Heart right ventricle (tissue), 16 donors: ENCODE measurements at regions not wholly inside any gene's neighbourhood (a gene's known extent, or its start where the extent isn't known, plus 50 kb on each side); places are given as distances from the start of the nearest gene placed in this dataset.

ENCODE experiments used
- ATAC-seq, 8 donors: fragments of 200-7000 bp; cut with Tn5 transposase; one replicate each; pipeline ENCODE4 v1.9.1; 2020; ENCODE audit warnings: mild to moderate bottlenecking in 8 of 8, moderate library complexity in 8 of 8, moderate number of reproducible peaks in 1 of 8
- DNase-seq, 2 donors: peaks; one replicate each; pipeline ENCODE4 v3.0.0-alpha.2; 2020
- H3K27ac ChIP-seq, 10 donors: fragments of 200-600 bp; sonication (generic) in 2 of 10; one replicate each; pipeline versions ENCODE4 v1.5.0 to v1.8.0; 2020 to 2022; ENCODE audit warnings: mild to moderate bottlenecking in 3 of 10
- H3K27me3 ChIP-seq, 7 donors: fragments of 200-600 bp; one replicate each; pipeline ENCODE4 v1.8.0; 2021 to 2022; ENCODE audit warnings: mild to moderate bottlenecking in 2 of 7
- H3K36me3 ChIP-seq, 9 donors: fragments of 200-600 bp; sonication (generic) in 1 of 9; one replicate each; pipeline versions ENCODE4 v1.5.0 to v1.8.0; 2020 to 2022; ENCODE audit warnings: mild to moderate bottlenecking in 2 of 9
- H3K4me1 ChIP-seq, 9 donors: fragments of 200-600 bp; sonication (generic) in 1 of 9; one replicate each; pipeline versions ENCODE4 v1.5.0 to v1.8.0; 2020 to 2022; ENCODE audit warnings: mild to moderate bottlenecking in 4 of 9
- H3K4me3 ChIP-seq, 10 donors: fragments of 200-600 bp; sonication (generic) in 2 of 10; one replicate each; pipeline versions ENCODE4 v1.5.0 to v1.8.0; 2020 to 2022; ENCODE audit warnings: mild to moderate bottlenecking in 7 of 10, moderate library complexity in 2 of 10
- H3K9me3 ChIP-seq, 11 donors: fragments of 200-600 bp in 10 of 11; sonication (generic) in 2 of 11; one replicate each; pipeline versions ENCODE4 v1.5.0 to v1.8.0; 2013 to 2022; ENCODE audit warnings: mild to moderate bottlenecking in 2 of 11, control low read depth in 1 of 11, moderate library complexity in 1 of 11
- WGBS, 2 donors: extraction: QIAGEN DNeasy Blood & Tissue Kit; methylation state at CpG; one replicate each; pipeline ENCODE4 v1.1.7; 2013; ENCODE audit warnings: inconsistent platforms in 1 of 2; 5-methylcytosine and 5-hydroxymethylcytosine counted together
- intact Hi-C, 10 donors: fragments of 100-400 bp; cut with DNase I; formaldehyde crosslinking; loops; one replicate each; pipeline versions ENCODE4 v1.11.1 to v1.14.2; 2022
- TF ChIP-seq, protein P1 (sequence below), 9 donors: fragments of 200-600 bp; sonication (generic) in 2 of 9; IDR thresholded peaks; one replicate each; pipeline versions ENCODE4 v1.5.0 to v1.8.0; 2021 to 2022; ENCODE audit warnings: antibody characterized with exemption in 9 of 9, mild to moderate bottlenecking in 5 of 9, moderate library complexity in 1 of 9
- donor health status: Arrhythmogenic right ventricular cardiomyopathy.
- donor health status: ischemic (EF 13 %, LVEDD 7.1; RV severe dilation, severe dysfunction).
- donor health status: healthy with polysubstance abuse.
- donor health status: DM: no; HTN: yes; CAD: no.
- donor health status: DM: no; HTN: no; CAD: no.
- donor health status: ischemic (EF 25% LVEDD 6.9; RV normal size, moderate dysfunction).
- donor health status: ischemic (EF 25% LVEDD 5.7; RV mildly dilated, moderate dysfunction).
- donor health status: healthy.
- donor health status: DM: yes; HTN: yes; CAD: no.
- donor health status: Ischemic cardiomyopathy.
- donor health status: ischemic (EF 35%, LVEDD 5.7; RV mildly dilated, moderate dysfunction).
- donor health status: nonischemic (EF 11% LVEDD 7.7; RV severe dilation, severe dysfunction).
- donor health status: DM: yes; HTN: yes; CAD: no.
- donor health status: PGD.
- donor health status: ischemic (EF 29% LVEDD 5.4; RV normal size, mild dysfunction).
- donor health status: nonischemic (EF 23%, LVEDD 6.1; RV moderate dilation, normal function).

- no peaks in the 10 kb centered on the region for H3K36me3 ChIP-seq
- TF ChIP-seq, protein P1, sequence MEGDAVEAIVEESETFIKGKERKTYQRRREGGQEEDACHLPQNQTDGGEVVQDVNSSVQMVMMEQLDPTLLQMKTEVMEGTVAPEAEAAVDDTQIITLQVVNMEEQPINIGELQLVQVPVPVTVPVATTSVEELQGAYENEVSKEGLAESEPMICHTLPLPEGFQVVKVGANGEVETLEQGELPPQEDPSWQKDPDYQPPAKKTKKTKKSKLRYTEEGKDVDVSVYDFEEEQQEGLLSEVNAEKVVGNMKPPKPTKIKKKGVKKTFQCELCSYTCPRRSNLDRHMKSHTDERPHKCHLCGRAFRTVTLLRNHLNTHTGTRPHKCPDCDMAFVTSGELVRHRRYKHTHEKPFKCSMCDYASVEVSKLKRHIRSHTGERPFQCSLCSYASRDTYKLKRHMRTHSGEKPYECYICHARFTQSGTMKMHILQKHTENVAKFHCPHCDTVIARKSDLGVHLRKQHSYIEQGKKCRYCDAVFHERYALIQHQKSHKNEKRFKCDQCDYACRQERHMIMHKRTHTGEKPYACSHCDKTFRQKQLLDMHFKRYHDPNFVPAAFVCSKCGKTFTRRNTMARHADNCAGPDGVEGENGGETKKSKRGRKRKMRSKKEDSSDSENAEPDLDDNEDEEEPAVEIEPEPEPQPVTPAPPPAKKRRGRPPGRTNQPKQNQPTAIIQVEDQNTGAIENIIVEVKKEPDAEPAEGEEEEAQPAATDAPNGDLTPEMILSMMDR (IDR thresholded peaks at IDR 0.05) = no peak
- no peak overlapping the region for H3K27ac ChIP-seq
- intact Hi-C loops = no loop called here
- no peaks in the 10 kb centered on the region for H3K27me3 ChIP-seq
- no peak overlapping the region for H3K4me3 ChIP-seq
- H3K9me3 ChIP-seq = peaks cover 0 to 17% (median 0%) of the 10 kb centered on the region in 11 donors
- H3K4me1 ChIP-seq = no peaks in the 10 kb centered on the region
- no peak for ATAC-seq
- DNase-seq = no peak
Observed at GRCh38 chr3:59143447-59143846, 93.6 kb upstream of the CFAP20DC start.

DNA sequence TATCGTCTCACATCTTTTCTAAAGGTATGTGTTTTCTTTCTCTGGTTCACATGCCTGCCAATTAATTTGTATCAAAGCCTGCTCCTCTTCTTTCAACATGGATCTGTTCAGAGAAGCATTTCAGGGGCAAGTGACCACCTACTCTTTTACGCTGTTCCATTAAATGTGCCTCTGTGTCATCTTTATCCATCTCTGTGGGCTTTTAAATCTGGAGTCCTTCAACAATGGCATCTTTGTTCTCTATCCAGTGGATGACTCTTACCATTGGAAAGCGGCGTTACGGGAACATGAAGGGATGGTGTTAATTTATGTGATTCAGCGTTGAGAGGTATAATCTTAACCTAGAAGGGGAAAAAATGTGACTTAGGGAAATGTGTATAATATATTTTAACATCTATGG lies 92.7 kb upstream of the CFAP20DC start:
- ATAC-seq (no peak), DNase-seq (no peak)
- H3K27ac ChIP-seq = no peak overlapping the region
- peaks cover 0 to 8% (median 0%) of the 10 kb centered on the region in 11 donors for H3K9me3 ChIP-seq
- no peak overlapping the region for H3K4me3 ChIP-seq
- H3K4me1 ChIP-seq = no peaks in the 10 kb centered on the region
- no peaks in the 10 kb centered on the region for H3K27me3 ChIP-seq
- H3K36me3 ChIP-seq = no peaks in the 10 kb centered on the region
- TF ChIP-seq, protein P1 (IDR thresholded peaks at IDR 0.05) = no peak
- 72% methylated on average over 6 of the region's 6 CpGs for WGBS, 2 donors
- intact Hi-C loops = no loop called here

GRCh38 chr3:59138966-59139365 lies 89.1 kb upstream of the CFAP20DC start:
- Histone ChIP-seq H3K27me3 (no peaks in the 10 kb centered on the region), H3K36me3 (no peaks in the 10 kb centered on the region), H3K4me3 (no peak overlapping the region), H3K27ac (no peak overlapping the region), H3K4me1 (no peaks in the 10 kb centered on the region), H3K9me3 (no peaks in the 10 kb centered on the region)
- no peak for ATAC-seq
- TF ChIP-seq, protein P1 (IDR thresholded peaks at IDR 0.05) = no peak
- WGBS, 2 donors = 94 to 97% methylated on average over 7 of the region's 7 CpGs
- DNase-seq = no peak
- intact Hi-C loops = no loop called here

- DNase-seq (no peak), ATAC-seq (no peak)
- Histone ChIP-seq H3K27me3 (no peaks in the 10 kb centered on the region), H3K36me3 (no peaks in the 10 kb centered on the region), H3K4me1 (no peaks in the 10 kb centered on the region), H3K9me3 (no peaks in the 10 kb centered on the region), H3K27ac (no peak overlapping the region), H3K4me3 (no peak overlapping the region)
- 96 to 98% methylated on average over 1 of the region's 1 CpG for WGBS, 2 donors
- intact Hi-C loops = no loop called here
- TF ChIP-seq, protein P1 (IDR thresholded peaks at IDR 0.05) = no peak
Observed at GRCh38 chr3:59137415-59137814, 87.6 kb upstream of the CFAP20DC start.

GRCh38 chr3:59136081-59136480 lies 86.3 kb upstream of the CFAP20DC start:
- intact Hi-C loops = no loop called here
- Histone ChIP-seq H3K4me1 (no peaks in the 10 kb centered on the region), H3K27me3 (no peaks in the 10 kb centered on the region), H3K36me3 (no peaks in the 10 kb centered on the region), H3K9me3 (no peaks in the 10 kb centered on the region), H3K4me3 (no peak overlapping the region), H3K27ac (no peak overlapping the region)
- TF ChIP-seq, protein P1 (IDR thresholded peaks at IDR 0.05) = no peak
- DNase-seq = no peak
- ATAC-seq = no peak
- 77 to 78% methylated on average over 2 of the region's 2 CpGs for WGBS, 2 donors
